Erythroblast (primary cell): ENCODE measurements at regions not wholly inside any gene's neighbourhood (a gene's known extent, or its start where the extent isn't known, plus 50 kb on each side); places are given as distances from the start of the nearest gene placed in this dataset.
A peak's percentile ranks its signal among the peaks of the same experiment; 100 is the strongest.
"Not testable (repeated sequence)": the region's sequence is repeated elsewhere in the genome, so short reads cannot be mapped to it uniquely, and the experiment has no call there.

Experiments used
- DNase-seq, 2 experiments: peaks; one replicate each; lab custom pipeline; 2025; lab: John Stamatoyannopoulos, UW
- GATA1 ChIP-seq: IDR thresholded peaks from 2 replicates; pipeline ENCODE4 v1.6.1; 2011; ENCODE audit warnings: low read depth, mild to moderate bottlenecking, control low read depth, low read length, moderate library complexity
- POLR2A ChIP-seq: IDR thresholded peaks from 2 replicates; pipeline ENCODE4 v1.6.1; 2011; ENCODE audit warnings: mild to moderate bottlenecking, low read length

DNA sequence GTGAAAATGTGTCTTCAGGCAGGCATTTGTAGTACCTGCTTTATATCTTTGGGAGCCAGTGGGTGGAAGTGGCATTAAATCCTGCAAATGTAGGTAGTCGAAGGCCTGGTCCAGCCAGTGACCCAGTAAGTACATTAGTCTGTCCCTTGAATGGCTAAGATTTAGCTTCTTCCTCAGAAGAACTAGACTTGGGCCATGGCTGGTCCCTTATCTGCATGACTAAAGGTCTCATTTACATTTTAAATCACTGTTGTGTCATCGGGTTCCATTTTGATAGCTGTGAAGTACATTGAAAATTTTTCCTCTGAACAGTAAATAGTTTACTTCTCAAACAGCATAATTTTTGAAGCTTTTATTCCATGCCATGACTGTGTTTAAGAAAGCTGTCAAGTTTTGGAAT is 438.4 kb upstream of the KLHL29 start:
- no peak for TF ChIP-seq POLR2A
- no peak for TF ChIP-seq GATA1
- DNase-seq: no peak

DNA sequence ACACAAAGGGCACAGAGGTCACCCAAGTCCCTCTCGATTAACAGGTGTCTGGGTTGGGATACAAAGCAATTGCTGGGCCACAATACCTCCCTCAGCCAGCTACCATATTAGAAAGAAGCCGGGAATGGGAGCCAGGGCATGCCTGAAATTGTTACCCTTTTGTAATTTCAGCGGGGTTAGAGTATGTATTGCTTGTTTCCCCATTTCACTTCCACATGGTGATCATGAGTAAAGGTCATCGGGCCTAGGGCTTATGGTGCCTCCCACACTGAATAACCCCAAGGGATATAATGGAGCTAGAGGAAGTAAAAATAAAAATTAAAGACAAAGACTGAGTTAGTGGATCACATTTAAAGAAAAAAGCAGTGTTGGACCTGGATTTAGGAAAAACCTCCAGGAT is 437.2 kb upstream of the KLHL29 start:
- no peak for TF ChIP-seq POLR2A
- no peak for TF ChIP-seq GATA1
- DNase-seq: no peak

DNA sequence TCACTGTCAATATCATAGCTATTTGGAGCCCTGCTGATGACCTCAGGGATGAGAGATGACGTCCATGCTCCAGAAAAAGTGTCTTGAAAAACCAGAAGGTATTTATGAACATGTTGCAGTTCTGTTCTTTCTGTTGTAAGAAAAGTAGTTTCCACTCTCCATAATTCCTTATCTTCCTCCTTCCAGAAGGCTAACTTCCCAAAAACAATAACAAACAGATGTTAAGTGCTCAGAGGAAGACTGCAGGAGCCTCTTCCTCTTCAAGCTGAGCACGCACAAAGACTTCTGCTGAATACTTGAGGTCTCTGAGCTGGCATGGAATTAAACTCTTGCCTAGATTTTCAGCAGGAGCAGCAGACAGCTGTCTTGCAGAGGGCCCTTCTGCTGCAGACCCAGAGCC is 434.5 kb upstream of the KLHL29 start:
- TF ChIP-seq GATA1: no peak
- TF ChIP-seq POLR2A: no peak
- DNase-seq: no peak

DNA sequence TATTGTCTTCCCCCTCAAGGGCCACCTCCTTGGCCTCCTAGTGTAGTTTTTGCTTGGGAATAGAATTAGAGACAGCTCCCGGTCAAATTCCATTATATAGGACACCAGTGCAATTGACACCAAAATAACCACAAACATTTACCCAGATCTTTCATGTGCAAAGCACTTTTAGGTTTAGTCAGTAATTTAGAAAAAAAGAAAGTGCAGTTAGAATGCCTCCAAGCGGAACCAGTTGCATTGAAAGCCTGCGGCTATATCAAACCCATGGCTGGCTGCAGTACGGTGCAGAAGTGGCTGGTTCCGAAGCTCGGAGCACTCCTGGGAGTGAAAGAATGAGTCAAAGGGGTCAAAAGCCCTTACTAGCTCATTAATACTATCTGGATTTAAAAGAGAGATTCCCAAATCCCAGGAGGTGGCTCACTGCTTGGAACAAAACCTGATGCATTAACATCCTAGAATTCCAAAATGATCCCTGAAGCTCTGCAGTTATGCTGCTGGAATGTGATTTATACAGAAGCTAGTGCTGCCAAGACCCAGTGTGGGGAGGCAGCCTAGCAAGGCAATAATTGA is 432.2 kb upstream of the KLHL29 start:
- TF ChIP-seq POLR2A (no peak), GATA1 (no peak)
- no peak for DNase-seq

DNA sequence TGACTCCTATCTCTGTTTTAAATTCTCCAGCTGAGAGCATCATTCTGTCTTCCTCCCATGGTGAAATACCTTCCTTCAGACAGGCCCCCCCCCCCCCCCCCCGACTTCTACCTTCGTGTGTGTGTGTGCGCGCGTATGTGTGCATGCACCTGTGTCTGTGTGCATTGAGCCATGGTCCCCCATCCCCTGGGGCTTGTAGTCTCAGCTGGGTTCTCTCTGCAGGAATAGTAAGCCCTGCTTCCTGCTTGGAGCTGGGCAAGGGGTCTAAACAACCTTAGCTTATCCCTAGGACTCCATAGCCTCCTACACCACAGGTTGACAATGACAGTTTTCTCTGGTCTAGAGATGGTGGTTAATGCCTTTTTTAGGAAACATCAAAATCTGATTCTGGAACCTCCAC is 427.5 kb upstream of the KLHL29 start:
- no peak for DNase-seq
- TF ChIP-seq GATA1: no peak
- TF ChIP-seq POLR2A: no peak

DNA sequence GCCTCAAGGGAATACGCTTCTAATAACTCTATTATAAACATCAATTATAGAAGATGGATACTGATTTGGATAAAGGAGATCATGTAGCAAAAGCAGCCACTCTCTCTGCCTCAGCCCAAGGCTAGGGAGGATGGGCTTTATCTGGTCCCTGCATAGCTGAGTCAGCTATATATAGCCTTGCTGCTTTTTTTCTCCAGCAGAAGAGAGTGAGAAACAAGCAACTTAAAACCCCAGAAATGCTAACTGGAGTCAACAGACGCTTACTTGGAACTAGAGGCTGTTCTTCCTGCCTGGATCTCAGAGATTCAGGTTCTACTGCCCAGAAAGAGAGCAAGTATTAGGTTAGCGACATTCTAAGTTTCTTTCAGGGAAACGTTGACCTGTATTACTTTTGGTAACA is 426.7 kb upstream of the KLHL29 start:
- DNase-seq: no peak
- no peak for TF ChIP-seq GATA1
- no peak for TF ChIP-seq POLR2A

DNA sequence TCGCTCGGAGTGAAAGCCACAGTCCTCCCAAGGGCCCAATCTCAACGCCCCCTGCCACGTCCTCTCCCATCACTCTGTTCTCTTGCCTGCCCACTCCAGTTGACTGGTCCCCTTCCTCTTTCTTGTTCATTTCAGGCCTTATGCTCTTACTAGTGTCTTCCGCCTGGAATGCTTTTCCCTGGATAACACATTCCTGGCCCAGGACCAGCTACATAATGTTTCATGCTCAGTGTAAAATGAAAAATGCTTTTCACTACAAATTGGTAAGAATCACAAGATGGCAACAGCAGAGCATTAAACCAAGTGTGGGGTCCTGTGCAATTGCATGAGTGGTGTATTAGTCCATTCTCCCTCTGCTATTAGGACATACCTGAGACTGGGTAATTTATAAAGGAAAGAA is 417.2 kb upstream of the KLHL29 start:
- TF ChIP-seq POLR2A (no peak), GATA1 (no peak)
- no peak for DNase-seq

DNA sequence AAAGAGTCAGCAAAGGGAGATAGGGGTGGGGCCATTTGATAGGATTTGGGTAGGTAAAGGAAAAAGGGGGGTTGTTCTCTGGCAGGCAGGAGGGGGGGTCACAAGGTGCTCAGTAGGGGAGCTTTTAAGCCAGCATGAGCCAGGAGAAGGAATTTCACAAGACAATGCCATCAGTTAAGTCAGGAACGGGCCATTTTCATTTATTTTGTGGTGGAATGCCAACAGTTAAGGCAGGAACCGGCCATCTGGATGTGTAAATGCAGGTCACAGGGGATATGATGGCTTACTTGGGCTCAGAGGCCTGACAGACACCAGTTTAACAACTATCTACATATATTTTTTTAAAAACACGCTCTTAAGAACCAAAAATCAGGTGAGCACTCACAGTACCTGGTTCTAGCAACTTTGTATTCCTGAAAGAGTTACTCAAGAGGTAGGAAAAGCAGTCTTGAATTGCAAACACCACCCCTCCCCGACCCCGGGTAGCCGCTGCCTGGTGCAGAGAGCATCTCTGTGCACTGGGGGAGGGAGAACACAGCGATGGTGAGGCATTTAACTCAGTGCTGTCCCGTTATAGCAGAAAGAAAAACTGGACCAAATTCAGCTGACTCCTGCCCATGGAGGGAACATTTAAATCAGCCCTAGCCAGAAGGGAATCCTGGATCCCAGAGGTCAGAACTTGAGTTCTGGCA is 414.5 kb upstream of the KLHL29 start:
- TF ChIP-seq GATA1 (no peak), POLR2A (no peak)

DNA sequence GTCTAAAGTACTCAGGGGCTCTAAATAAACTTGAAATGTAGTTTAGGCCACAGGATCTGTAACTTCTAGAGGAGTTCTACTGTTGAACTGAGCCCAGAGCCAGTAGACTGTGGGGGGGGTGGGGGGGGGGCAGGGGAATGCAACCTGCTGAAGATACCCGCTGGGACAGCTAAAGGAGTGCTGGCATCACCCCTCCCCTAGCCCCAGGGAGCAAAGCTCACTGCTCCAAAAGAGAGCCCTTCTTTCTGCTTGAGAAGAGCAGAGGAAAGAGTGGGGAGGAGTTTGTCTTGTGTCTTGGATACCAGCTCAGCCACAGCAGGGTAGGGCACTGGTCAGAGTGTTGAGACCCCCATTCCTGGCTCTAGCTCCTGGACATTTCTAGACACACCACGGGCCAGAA is 414.0 kb upstream of the KLHL29 start:
- DNase-seq: no peak
- TF ChIP-seq POLR2A (no peak), GATA1 (no peak)

More for the DNA sequence above, 414.5 kb upstream of the KLHL29 start:
- no peak for DNase-seq

DNA sequence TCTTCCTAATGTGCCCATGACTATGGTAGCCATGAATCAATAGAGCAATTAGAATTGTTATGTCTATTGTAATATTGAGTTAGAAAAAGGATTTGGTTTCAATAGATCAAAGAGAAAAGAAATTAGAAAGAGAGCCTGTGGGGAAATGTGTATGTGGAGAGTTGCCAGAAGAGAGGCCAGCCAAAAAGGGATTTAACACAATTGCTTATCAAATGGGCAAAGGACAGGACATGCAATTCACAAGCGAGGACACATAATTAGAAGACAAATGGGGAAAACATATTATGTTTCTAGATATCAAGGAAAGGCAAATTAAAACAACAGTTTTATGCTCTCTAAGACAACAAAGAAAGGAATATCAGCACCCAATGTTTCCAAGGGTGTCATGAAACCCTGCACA is 403.2 kb upstream of the KLHL29 start:
- no peak for TF ChIP-seq GATA1
- TF ChIP-seq POLR2A: no peak
- no peak for DNase-seq

DNA sequence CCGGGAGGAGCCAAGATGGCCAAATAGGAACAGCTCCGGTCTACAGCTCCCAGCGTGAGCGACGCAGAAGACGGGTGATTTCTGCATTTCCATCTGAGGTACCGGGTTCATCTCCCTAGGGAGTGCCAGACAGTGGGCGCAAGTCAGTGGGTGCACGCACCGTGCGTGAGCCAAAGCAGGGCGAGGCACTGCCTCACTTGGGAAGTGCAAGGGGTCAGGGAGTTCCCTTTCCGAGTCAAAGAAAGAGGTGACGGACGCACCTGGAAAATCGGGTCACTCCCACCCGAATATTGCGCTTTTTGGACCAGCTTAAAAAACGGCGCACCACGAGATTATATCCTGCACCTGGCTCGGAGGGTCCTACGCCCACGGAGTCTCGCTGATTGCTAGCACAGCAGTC is 400.8 kb upstream of the KLHL29 start:
- not testable (repeated sequence) for DNase-seq

DNA sequence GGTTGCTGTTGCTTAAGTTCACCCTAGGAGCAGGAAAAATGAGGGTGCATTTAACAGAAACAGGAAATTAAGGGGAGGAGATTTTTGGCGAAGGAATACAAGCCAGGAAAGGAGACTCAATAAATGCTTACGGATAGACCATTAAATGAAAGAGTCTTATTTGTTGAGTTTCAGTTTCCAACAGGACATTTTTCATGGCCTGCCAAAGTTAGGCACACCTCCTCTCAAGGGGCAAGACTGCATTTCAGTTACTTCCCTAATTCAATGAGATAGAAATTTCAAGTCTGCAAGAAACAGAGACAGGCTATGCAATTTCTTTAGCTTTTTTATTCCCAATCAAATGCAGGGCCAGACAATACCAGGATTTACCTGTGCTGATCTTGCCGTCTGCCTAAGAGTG is 394.7 kb upstream of the KLHL29 start:
- no peak for DNase-seq
- TF ChIP-seq GATA1 (no peak), POLR2A (no peak)

DNA sequence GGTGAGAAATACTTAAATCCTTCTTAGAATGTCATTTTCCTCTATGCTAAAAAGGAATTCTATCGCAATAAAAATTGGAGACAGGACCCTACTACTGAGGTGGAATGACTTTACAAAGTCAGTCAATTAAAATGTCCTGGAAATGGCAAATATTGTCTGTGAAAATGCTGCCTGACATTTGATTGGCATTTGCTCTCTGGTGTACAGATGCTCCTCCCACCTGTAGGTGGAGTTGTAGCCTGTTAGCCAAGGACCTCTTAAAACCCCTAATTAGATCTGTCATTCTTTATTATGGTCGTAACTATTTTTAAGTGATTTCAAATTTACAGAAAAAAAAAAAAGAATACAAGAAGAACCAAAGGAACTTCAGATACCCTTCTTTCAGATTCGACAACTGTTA is 393.1 kb upstream of the KLHL29 start:
- TF ChIP-seq GATA1 (no peak), POLR2A (no peak)
- peak in 1 of 2 experiments; percentile 1 for DNase-seq

DNA sequence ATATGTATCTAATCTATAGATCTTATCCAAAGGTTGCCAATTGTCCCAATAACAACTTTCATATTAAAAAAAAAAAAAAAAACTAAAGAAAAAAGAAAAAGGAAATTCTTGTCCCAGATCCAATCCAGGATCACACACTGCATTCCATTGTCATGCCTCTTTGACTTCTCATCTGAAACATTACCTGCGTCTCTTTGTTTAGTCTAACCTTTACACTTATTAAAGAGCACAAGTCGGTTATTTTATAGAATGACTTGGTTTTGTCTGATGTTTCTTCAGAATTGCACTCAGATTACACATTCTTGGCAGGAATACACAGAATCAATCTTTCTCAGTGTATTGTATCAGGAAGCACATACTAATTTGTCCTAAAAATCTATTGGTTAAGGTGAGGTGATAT is 392.5 kb upstream of the KLHL29 start:
- DNase-seq: no peak
- TF ChIP-seq GATA1 (no peak), POLR2A (no peak)

DNA sequence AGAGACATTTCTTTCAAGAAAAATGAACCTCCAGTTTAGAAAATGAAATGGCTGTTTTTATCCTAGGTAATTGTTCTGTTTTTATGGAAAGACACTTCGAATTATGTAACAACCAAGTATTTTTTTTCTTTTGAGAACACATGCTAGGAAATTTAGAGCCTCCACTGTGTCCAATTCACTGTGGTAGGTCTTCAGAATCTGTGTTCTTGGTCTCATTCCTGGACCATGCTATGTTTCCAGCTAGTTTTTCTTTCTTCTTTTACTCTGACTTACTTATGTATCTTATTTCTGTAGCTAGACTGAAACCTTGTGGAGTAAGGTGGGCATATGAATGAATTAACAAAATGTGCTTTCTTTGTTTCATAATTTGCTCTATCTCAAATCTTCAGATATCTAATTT is 391.7 kb upstream of the KLHL29 start:
- DNase-seq: no peak
- TF ChIP-seq POLR2A (no peak), GATA1 (no peak)

DNA sequence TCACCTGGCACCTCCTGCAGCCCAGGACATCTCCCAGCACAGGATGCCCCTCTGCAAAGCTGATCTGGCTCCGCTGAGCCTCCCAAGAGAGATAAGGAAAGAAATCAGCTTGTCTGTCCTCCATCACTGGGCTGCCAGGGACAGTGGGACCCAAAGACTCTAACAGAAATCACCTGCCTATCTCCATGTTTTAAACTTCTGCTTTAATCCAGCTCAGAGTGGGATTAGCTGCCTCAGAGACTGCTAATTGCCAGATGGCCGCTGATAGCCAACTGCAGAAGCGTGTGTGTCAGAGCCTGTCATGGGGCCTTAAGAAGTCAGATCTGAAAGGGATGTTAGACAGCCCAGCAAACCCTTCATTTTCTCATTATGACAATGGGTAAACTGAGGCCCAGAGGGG is 389.4 kb upstream of the KLHL29 start:
- no peak for DNase-seq
- no peak for TF ChIP-seq POLR2A
- no peak for TF ChIP-seq GATA1

DNA sequence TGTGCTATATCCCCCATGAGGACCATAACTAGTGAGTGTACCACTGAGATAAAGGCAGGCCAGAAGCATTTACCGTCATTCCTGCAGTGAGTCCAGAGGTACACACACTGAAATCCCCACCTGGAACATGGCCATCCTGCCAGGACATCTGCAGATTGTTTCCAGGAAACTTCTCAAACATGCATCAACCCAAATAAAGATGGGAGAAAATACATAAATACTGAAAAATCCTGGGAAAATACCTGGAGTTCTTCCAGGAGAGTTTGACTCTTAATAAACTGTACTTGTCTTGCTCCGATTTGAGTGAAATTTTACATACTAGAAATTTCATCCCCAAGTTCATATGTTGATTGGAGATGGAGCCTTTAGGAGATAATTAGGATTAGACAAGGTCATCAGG is 388.1 kb upstream of the KLHL29 start:
- no peak for DNase-seq
- TF ChIP-seq POLR2A (no peak), GATA1 (no peak)
